ENCODE measurements at regions not wholly inside any gene's neighbourhood (a gene's known extent, or its start where the extent isn't known, plus 50 kb on each side); places are given as distances from the start of the nearest gene placed in this dataset.

DNA sequence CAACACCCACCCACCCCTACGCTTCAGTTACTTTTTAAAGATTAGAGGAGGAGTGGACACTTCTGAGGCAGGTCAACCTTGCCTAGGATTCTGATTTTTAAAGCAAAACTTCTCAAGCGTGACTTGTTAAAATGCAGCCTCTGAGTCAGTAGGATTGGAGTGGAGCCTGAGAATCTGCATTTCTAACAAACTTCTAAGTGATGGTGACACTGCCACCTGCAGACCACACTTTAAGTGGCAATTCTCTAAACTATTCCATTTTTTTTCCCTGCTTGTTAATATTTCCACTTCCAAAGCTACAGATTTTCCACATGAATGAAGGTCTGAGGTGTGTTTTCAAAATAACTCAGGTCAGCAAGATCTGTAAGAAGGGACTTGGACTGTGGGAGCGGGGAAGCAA is 171.1 kb upstream of the CCDC150 start:
- TF ChIP-seq, protein P1, sequence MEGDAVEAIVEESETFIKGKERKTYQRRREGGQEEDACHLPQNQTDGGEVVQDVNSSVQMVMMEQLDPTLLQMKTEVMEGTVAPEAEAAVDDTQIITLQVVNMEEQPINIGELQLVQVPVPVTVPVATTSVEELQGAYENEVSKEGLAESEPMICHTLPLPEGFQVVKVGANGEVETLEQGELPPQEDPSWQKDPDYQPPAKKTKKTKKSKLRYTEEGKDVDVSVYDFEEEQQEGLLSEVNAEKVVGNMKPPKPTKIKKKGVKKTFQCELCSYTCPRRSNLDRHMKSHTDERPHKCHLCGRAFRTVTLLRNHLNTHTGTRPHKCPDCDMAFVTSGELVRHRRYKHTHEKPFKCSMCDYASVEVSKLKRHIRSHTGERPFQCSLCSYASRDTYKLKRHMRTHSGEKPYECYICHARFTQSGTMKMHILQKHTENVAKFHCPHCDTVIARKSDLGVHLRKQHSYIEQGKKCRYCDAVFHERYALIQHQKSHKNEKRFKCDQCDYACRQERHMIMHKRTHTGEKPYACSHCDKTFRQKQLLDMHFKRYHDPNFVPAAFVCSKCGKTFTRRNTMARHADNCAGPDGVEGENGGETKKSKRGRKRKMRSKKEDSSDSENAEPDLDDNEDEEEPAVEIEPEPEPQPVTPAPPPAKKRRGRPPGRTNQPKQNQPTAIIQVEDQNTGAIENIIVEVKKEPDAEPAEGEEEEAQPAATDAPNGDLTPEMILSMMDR (IDR thresholded peaks at IDR 0.05; ENCODE audit: extremely low read depth in 1 of 2, insufficient read depth in 1 of 2, low read depth in 1 of 2, low read length in 2 of 2), result no peak
- no peak for TF ChIP-seq MYC (IDR thresholded peaks at IDR 0.05; ENCODE audit: low read depth, low read length)
- TF ChIP-seq FOS (IDR thresholded peaks at IDR 0.05; ENCODE audit: borderline replicate concordance, insufficient read depth, low read length), result no peak
- TF ChIP-seq EZH2 (IDR thresholded peaks at IDR 0.05; ENCODE audit: borderline replicate concordance, low read depth, low read length, severe bottlenecking), result no peak

Measured in endothelial cell of umbilical vein (primary cell).